ENCODE measurements at regions not wholly inside any gene's neighbourhood (a gene's known extent, or its start where the extent isn't known, plus 50 kb on each side); places are given as distances from the start of the nearest gene placed in this dataset.

- Mint-ChIP-seq H3K4me1 (peaks cover 14% of the 10 kb centered on the region), H3K27me3 (ENCODE audit: insufficient read depth, low read depth, poor library complexity) (no peaks in the 10 kb centered on the region), H3K4me3 (no peak overlapping the region), H3K27ac (no peak overlapping the region), H3K9me3 (no peaks in the 10 kb centered on the region), H3K36me3 (ENCODE audit: low read depth) (no peaks in the 10 kb centered on the region)
- ATAC-seq (no peak), DNase-seq (ENCODE audit: low spot score) (no peak)
- TF ChIP-seq CTCF (conservative IDR thresholded peaks at IDR 0.05; ENCODE audit: low read depth in 2 of 2) (no peak), NANOG (IDR thresholded peaks at IDR 0.05; ENCODE audit: borderline replicate concordance) (no peak), JUNB (IDR thresholded peaks at IDR 0.05; ENCODE audit: unreplicated experiment) (no peak), ZNF331 (CRISPR knock-in tag; IDR thresholded peaks at IDR 0.05; ENCODE audit: low read depth) (no peak), POLR2AphosphoS5 (IDR thresholded peaks at IDR 0.05; ENCODE audit: low read depth) (no peak), STAT1 (IDR thresholded peaks at IDR 0.05; ENCODE audit: unreplicated experiment) (no peak), CREB1 (CRISPR knock-in tag; IDR thresholded peaks at IDR 0.05; ENCODE audit: low read depth) (no peak), EZH2phosphoT487 (IDR thresholded peaks at IDR 0.05; ENCODE audit: unreplicated experiment) (no peak)
- TF ChIP-seq, protein P1, sequence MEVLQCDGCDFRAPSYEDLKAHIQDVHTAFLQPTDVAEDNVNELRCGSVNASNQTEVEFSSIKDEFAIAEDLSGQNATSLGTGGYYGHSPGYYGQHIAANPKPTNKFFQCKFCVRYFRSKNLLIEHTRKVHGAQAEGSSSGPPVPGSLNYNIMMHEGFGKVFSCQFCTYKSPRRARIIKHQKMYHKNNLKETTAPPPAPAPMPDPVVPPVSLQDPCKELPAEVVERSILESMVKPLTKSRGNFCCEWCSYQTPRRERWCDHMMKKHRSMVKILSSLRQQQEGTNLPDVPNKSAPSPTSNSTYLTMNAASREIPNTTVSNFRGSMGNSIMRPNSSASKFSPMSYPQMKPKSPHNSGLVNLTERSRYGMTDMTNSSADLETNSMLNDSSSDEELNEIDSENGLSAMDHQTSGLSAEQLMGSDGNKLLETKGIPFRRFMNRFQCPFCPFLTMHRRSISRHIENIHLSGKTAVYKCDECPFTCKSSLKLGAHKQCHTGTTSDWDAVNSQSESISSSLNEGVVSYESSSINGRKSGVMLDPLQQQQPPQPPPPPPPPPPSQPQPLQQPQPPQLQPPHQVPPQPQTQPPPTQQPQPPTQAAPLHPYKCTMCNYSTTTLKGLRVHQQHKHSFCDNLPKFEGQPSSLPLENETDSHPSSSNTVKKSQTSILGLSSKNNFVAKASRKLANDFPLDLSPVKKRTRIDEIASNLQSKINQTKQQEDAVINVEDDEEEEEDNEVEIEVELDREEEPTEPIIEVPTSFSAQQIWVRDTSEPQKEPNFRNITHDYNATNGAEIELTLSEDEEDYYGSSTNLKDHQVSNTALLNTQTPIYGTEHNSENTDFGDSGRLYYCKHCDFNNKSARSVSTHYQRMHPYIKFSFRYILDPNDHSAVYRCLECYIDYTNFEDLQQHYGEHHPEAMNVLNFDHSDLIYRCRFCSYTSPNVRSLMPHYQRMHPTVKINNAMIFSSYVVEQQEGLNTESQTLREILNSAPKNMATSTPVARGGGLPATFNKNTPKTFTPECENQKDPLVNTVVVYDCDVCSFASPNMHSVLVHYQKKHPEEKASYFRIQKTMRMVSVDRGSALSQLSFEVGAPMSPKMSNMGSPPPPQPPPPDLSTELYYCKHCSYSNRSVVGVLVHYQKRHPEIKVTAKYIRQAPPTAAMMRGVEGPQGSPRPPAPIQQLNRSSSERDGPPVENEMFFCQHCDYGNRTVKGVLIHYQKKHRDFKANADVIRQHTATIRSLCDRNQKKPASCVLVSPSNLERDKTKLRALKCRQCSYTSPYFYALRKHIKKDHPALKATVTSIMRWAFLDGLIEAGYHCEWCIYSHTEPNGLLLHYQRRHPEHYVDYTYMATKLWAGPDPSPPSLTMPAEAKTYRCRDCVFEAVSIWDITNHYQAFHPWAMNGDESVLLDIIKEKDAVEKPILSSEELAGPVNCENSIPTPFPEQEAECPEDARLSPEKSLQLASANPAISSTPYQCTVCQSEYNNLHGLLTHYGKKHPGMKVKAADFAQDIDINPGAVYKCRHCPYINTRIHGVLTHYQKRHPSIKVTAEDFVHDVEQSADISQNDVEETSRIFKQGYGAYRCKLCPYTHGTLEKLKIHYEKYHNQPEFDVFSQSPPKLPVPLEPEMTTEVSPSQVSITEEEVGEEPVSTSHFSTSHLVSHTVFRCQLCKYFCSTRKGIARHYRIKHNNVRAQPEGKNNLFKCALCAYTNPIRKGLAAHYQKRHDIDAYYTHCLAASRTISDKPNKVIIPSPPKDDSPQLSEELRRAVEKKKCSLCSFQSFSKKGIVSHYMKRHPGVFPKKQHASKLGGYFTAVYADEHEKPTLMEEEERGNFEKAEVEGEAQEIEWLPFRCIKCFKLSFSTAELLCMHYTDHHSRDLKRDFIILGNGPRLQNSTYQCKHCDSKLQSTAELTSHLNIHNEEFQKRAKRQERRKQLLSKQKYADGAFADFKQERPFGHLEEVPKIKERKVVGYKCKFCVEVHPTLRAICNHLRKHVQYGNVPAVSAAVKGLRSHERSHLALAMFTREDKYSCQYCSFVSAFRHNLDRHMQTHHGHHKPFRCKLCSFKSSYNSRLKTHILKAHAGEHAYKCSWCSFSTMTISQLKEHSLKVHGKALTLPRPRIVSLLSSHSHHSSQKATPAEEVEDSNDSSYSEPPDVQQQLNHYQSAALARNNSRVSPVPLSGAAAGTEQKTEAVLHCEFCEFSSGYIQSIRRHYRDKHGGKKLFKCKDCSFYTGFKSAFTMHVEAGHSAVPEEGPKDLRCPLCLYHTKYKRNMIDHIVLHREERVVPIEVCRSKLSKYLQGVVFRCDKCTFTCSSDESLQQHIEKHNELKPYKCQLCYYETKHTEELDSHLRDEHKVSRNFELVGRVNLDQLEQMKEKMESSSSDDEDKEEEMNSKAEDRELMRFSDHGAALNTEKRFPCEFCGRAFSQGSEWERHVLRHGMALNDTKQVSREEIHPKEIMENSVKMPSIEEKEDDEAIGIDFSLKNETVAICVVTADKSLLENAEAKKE (CRISPR knock-in tag; IDR thresholded peaks at IDR 0.05): no peak
- TF ChIP-seq, protein P2, sequence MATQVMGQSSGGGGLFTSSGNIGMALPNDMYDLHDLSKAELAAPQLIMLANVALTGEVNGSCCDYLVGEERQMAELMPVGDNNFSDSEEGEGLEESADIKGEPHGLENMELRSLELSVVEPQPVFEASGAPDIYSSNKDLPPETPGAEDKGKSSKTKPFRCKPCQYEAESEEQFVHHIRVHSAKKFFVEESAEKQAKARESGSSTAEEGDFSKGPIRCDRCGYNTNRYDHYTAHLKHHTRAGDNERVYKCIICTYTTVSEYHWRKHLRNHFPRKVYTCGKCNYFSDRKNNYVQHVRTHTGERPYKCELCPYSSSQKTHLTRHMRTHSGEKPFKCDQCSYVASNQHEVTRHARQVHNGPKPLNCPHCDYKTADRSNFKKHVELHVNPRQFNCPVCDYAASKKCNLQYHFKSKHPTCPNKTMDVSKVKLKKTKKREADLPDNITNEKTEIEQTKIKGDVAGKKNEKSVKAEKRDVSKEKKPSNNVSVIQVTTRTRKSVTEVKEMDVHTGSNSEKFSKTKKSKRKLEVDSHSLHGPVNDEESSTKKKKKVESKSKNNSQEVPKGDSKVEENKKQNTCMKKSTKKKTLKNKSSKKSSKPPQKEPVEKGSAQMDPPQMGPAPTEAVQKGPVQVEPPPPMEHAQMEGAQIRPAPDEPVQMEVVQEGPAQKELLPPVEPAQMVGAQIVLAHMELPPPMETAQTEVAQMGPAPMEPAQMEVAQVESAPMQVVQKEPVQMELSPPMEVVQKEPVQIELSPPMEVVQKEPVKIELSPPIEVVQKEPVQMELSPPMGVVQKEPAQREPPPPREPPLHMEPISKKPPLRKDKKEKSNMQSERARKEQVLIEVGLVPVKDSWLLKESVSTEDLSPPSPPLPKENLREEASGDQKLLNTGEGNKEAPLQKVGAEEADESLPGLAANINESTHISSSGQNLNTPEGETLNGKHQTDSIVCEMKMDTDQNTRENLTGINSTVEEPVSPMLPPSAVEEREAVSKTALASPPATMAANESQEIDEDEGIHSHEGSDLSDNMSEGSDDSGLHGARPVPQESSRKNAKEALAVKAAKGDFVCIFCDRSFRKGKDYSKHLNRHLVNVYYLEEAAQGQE (IDR thresholded peaks at IDR 0.05; ENCODE audit: unreplicated experiment): no peak
- no peaks in the 10 kb centered on the region for H3F3A ChIP-seq (replicated peaks; ENCODE audit: low read depth)
- H3K36me3 ChIP-seq (ENCODE audit: insufficient read depth): no peaks in the 10 kb centered on the region
- no peak overlapping the region for H2AFZ ChIP-seq
- H3K9me2 ChIP-seq (ENCODE audit: insufficient read depth): no peaks in the 10 kb centered on the region
- no peaks in the 10 kb centered on the region for H3K79me2 ChIP-seq (replicated peaks; ENCODE audit: insufficient read depth)
- no peaks in the 10 kb centered on the region; the same call in 1 of the 2 replicates for H3K4me1 ChIP-seq (ENCODE audit: insufficient read depth)
- no peak overlapping the region for H3K27ac ChIP-seq (ENCODE audit: low read depth)
- no peaks in the 10 kb centered on the region for H3K27me3 ChIP-seq (ENCODE audit: insufficient read depth)
- H4K20me1 ChIP-seq (replicated peaks; ENCODE audit: insufficient read depth): no peaks in the 10 kb centered on the region
- no peak overlapping the region for H3K4me2 ChIP-seq
- H3K4me3 ChIP-seq: no peak overlapping the region
Measured at GRCh38 chr6:113680301-113680700, 176.8 kb upstream of the MARCKS start.
